ENCODE measurements at regions not wholly inside any gene's neighbourhood (a gene's known extent, or its start where the extent isn't known, plus 50 kb on each side); places are given as distances from the start of the nearest gene placed in this dataset.

GRCh38 chr15:88377509-88377908, 89.7 kb downstream of the MRPL46 start:
- Histone ChIP-seq H3K9me2 (ENCODE audit: insufficient read depth) (no peaks in the 10 kb centered on the region), H2AFZ (ENCODE audit: low read depth, low read length, poor library complexity, severe bottlenecking) (no peak overlapping the region), H3K4me3 (replicated peaks in 1 of 2; ENCODE audit: low read depth in 1 of 2, low read length in 2 of 2) (no peak overlapping the region), H3K79me2 (ENCODE audit: insufficient read depth, low read length) (no peaks in the 10 kb centered on the region), H3K36me3 (ENCODE audit: control insufficient read depth in 1 of 2, insufficient read depth in 2 of 2, low read length in 2 of 2) (no peaks in the 10 kb centered on the region), H3K9ac (ENCODE audit: low read length) (no peak overlapping the region), H3K27ac (ENCODE audit: low read depth, low read length) (no peak overlapping the region), H4K20me1 (ENCODE audit: insufficient read depth) (no peaks in the 10 kb centered on the region), H3K4me2 (ENCODE audit: low read length) (no peak overlapping the region), H3K27me3 (ENCODE audit: insufficient read depth, low read length) (peaks cover 53% of the 10 kb centered on the region), H3K4me1 (ENCODE audit: control insufficient read depth in 1 of 2, insufficient read depth in 2 of 2, low read length in 2 of 2) (no peaks in the 10 kb centered on the region), H3K9me3 (ENCODE audit: control insufficient read depth in 1 of 2, insufficient read depth in 1 of 2, low read depth in 1 of 2, low read length in 2 of 2) (no peaks in the 10 kb centered on the region)
- ChIA-PET CTCF (no interaction called here), POLR2A (no interaction called here), RAD21 (ENCODE audit: low non-redundant PET in 1 of 2, low total read pairs in 2 of 2, uncharacterized antibody in 2 of 2, unreplicated experiment in 2 of 2) (no interaction called here)
- TF ChIP-seq JUND (IDR thresholded peaks at IDR 0.05): no peak
- TF ChIP-seq POLR2AphosphoS5 (IDR thresholded peaks at IDR 0.05; ENCODE audit: low read depth, low read length): no peak
- TF ChIP-seq RAD21 (IDR thresholded peaks at IDR 0.05; ENCODE audit: low read depth): no peak
- TF ChIP-seq SRF (IDR thresholded peaks at IDR 0.05; ENCODE audit: low read depth): no peak
- no peak for TF ChIP-seq CTCF (IDR thresholded peaks at IDR 0.05 in 2 of 3, conservative IDR thresholded peaks at IDR 0.05 in 1 of 3; ENCODE audit: borderline replicate concordance in 1 of 3, insufficient read depth in 1 of 3, low read depth in 2 of 3, low read length in 2 of 3)
- no peak for TF ChIP-seq SIN3A (IDR thresholded peaks at IDR 0.05; ENCODE audit: low read depth)
- no peak for TF ChIP-seq ATF3 (IDR thresholded peaks at IDR 0.05)
- no peak for TF ChIP-seq CEBPB (IDR thresholded peaks at IDR 0.05; ENCODE audit: low read depth)
- TF ChIP-seq ZBTB33 (IDR thresholded peaks at IDR 0.05; ENCODE audit: extremely low read depth, insufficient replicate concordance, low read length): no peak
- TF ChIP-seq EZH2 (IDR thresholded peaks at IDR 0.05): no peak
- no peak for TF ChIP-seq MAX (IDR thresholded peaks at IDR 0.05)
- no peak for TF ChIP-seq ELF1 (IDR thresholded peaks at IDR 0.05; ENCODE audit: borderline replicate concordance, low read depth)
- TF ChIP-seq REST (IDR thresholded peaks at IDR 0.05; ENCODE audit: low read depth): no peak
- DNase-seq (ENCODE audit: low read depth, low spot score) (no peak), ATAC-seq (no peak)
- BruUV-seq (replicated peaks): no TSS peak
- intact Hi-C loops (cut with micrococcal nuclease): no loop called here
